Stomach (tissue), 4 donors: ENCODE measurements at regions not wholly inside any gene's neighbourhood (a gene's known extent, or its start where the extent isn't known, plus 50 kb on each side); places are given as distances from the start of the nearest gene placed in this dataset.

Experiments used
- EP300 ChIP-seq: sonication (generic); formaldehyde crosslinking; IDR thresholded peaks from one replicate; pipeline ENCODE4 v1.6.1; 2017; ENCODE audit warnings: antibody characterized with exemption
- POLR2A ChIP-seq, 4 donors: fragments of 450-650 bp; IDR thresholded peaks; one replicate each; pipeline ENCODE4 v1.6.1; 2016; ENCODE audit warnings: antibody characterized with exemption in 4 of 4, control low read depth in 2 of 4, mild to moderate bottlenecking in 1 of 4, moderate library complexity in 1 of 4
- POLR2AphosphoS5 ChIP-seq, 3 donors: sonication (generic); formaldehyde crosslinking; IDR thresholded peaks; one replicate each; pipeline ENCODE4 v1.6.1; 2016; ENCODE audit warnings: antibody characterized with exemption in 3 of 3
- TF ChIP-seq, protein P1 (sequence below), 7 experiments: fragments of 450-650 bp in 4 of 7; fragments of 200-600 bp in 3 of 7; sonication (generic) in 3 of 7; IDR thresholded peaks; one replicate each; pipeline ENCODE4 v1.5.1; 2016 to 2019; ENCODE audit warnings: antibody characterized with exemption in 7 of 7, control low read depth in 2 of 7, mild to moderate bottlenecking in 1 of 7

DNA sequence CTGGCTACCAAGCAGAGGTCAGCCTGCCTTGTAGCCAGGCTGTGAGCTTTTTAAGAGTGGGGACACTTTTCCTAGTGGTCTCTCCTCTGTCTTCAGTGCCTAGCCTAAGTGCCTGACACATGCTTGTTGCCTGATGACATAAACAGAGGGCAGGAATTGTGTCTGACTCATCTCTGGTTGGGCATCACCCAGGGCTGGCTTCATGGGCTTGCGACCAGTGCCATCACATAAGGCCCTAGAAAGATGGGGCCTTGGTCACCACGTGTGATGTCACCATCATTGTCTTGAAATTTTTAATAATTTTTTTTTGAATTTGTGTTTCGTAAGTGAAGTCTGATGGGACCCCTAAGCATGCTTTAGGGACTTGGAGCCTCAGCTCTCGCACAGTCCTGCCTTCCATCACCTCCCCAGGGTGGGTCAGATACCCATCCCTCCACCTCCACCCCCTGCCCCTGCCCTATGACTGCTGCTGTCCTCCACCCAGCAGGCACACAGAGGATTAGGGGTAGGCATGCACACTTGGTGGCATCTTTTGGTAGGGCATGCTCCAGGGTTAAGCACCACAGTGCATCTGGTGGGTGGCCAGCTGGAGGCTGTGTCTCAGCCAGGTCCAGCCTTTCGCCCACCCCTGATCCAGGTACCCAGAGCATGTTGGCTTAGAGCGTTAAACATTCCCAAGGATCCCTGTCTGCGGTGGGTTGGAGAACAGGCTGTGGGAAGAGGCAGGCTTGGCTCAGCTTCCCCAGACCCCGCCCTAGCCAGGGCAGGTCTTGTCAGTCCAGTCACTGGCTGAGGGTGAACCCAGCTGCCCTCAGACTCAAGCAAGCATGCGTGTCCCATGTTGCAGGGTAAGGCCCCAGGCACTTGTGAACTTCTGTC lies 80.1 kb upstream of the SH3PXD2B start:
- TF ChIP-seq, protein P1, sequence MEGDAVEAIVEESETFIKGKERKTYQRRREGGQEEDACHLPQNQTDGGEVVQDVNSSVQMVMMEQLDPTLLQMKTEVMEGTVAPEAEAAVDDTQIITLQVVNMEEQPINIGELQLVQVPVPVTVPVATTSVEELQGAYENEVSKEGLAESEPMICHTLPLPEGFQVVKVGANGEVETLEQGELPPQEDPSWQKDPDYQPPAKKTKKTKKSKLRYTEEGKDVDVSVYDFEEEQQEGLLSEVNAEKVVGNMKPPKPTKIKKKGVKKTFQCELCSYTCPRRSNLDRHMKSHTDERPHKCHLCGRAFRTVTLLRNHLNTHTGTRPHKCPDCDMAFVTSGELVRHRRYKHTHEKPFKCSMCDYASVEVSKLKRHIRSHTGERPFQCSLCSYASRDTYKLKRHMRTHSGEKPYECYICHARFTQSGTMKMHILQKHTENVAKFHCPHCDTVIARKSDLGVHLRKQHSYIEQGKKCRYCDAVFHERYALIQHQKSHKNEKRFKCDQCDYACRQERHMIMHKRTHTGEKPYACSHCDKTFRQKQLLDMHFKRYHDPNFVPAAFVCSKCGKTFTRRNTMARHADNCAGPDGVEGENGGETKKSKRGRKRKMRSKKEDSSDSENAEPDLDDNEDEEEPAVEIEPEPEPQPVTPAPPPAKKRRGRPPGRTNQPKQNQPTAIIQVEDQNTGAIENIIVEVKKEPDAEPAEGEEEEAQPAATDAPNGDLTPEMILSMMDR (IDR thresholded peaks at IDR 0.05), result no peak
- TF ChIP-seq POLR2A (IDR thresholded peaks at IDR 0.05) (no peak), POLR2AphosphoS5 (IDR thresholded peaks at IDR 0.05) (no peak), EP300 (no peak)
